ENCODE measurements at regions not wholly inside any gene's neighbourhood (a gene's known extent, or its start where the extent isn't known, plus 50 kb on each side); places are given as distances from the start of the nearest gene placed in this dataset.

DNA sequence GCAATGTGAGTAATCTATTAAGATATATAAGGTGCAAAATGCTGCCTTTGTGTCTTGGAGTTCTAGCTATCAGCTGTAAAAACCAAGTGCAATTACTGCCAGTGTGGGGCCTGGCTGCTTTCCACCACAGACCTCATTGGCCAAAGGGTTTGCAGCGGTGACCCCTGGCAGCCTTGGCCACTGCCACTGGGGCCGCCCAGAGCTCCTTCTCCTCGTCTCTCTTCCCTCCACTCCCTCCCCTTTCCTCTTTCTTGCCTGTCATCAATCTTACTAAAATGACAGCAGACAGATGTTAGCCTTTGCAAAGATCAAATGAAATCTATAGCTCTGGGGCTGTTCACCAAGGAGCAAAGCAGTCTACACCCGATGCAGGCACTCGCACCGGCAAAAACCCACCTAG lies 986.3 kb downstream of the BCL11A start:
- CTCF ChIA-PET = no interaction called here
- no peak for DNase-seq
- H3K9me3 Mint-ChIP-seq (ENCODE audit: low read depth, unreplicated experiment) = peaks cover 3% of the 10 kb centered on the region
- no peaks in the 10 kb centered on the region for H3K4me1 Mint-ChIP-seq (ENCODE audit: low read depth, unreplicated experiment)
- BruUV-seq (replicated peaks) = no TSS peak
- intact Hi-C loops (cut with micrococcal nuclease; ENCODE audit: unreplicated experiment) = no loop called here
- no peaks in the 10 kb centered on the region for H3K27me3 Mint-ChIP-seq (ENCODE audit: unreplicated experiment)
- no peak for TF ChIP-seq CTCF (IDR thresholded peaks at IDR 0.05; ENCODE audit: unreplicated experiment)
- no peaks in the 10 kb centered on the region for H3K36me3 Mint-ChIP-seq (ENCODE audit: insufficient read depth, unreplicated experiment)
- no peak overlapping the region for H3K27ac Mint-ChIP-seq (ENCODE audit: unreplicated experiment)
- H3K4me3 Mint-ChIP-seq (ENCODE audit: low read depth, unreplicated experiment) = no peak overlapping the region

DNA sequence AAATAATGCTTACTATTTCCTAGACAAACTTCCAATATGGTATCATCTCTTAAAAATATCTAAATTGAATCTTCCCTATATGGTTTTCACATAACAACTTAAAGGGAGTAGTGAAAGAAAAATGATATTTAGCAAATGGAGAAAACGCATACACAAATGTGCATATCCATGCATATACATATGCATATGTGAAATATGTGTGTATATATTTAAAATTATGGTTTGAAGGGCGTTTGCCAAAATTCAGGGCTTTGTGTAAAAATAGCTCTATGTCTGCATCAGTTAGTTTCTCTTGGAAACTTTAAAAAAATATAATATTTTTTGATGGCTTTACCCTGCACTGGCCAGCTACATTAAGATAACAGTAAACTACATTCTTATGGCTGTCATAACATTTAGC lies 986.7 kb downstream of the BCL11A start:
- H3K9me3 Mint-ChIP-seq (ENCODE audit: low read depth, unreplicated experiment) = peaks cover 3% of the 10 kb centered on the region
- no peaks in the 10 kb centered on the region for H3K27me3 Mint-ChIP-seq (ENCODE audit: unreplicated experiment)
- no peak for TF ChIP-seq CTCF (IDR thresholded peaks at IDR 0.05; ENCODE audit: unreplicated experiment)
- intact Hi-C loops (cut with micrococcal nuclease; ENCODE audit: unreplicated experiment) = no loop called here
- H3K27ac Mint-ChIP-seq (ENCODE audit: unreplicated experiment) = no peak overlapping the region
- BruUV-seq (replicated peaks) = no TSS peak
- H3K4me1 Mint-ChIP-seq (ENCODE audit: low read depth, unreplicated experiment) = no peaks in the 10 kb centered on the region
- H3K4me3 Mint-ChIP-seq (ENCODE audit: low read depth, unreplicated experiment) = no peak overlapping the region
- CTCF ChIA-PET = no interaction called here
- no peaks in the 10 kb centered on the region for H3K36me3 Mint-ChIP-seq (ENCODE audit: insufficient read depth, unreplicated experiment)
- no peak for DNase-seq

GRCh38 chr2:59561281-59561680 lies 992.2 kb downstream of the BCL11A start:
- H3K27ac Mint-ChIP-seq (ENCODE audit: unreplicated experiment) = no peak overlapping the region
- TF ChIP-seq CTCF (IDR thresholded peaks at IDR 0.05; ENCODE audit: unreplicated experiment) = no peak
- H3K9me3 Mint-ChIP-seq (ENCODE audit: low read depth, unreplicated experiment) = no peaks in the 10 kb centered on the region
- DNase-seq = no peak
- no peaks in the 10 kb centered on the region for H3K4me1 Mint-ChIP-seq (ENCODE audit: low read depth, unreplicated experiment)
- BruUV-seq (replicated peaks) = no TSS peak
- no peaks in the 10 kb centered on the region for H3K27me3 Mint-ChIP-seq (ENCODE audit: unreplicated experiment)
- CTCF ChIA-PET = no interaction called here
- H3K4me3 Mint-ChIP-seq (ENCODE audit: low read depth, unreplicated experiment) = no peak overlapping the region
- intact Hi-C loops (cut with micrococcal nuclease; ENCODE audit: unreplicated experiment) = no loop called here
- H3K36me3 Mint-ChIP-seq (ENCODE audit: insufficient read depth, unreplicated experiment) = no peaks in the 10 kb centered on the region

DNA sequence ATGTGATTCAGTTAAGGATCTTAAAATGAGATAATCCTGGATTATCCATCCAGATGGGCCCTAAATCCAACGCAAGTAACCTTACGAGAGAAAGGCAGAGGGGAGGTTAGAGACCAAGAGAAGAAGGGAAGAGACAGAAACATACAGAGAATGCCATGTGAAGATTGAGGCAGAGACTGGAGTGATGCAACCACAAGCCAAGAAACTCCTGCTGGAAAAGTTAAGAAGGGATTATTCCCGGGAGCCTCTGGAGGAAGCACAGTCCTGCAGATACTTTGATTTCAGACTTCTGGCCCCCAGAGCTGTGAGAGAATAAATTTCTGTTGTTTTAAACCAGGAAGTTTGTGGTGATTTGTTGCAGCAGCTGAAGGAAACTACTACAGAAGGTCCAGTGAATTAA lies 992.7 kb downstream of the BCL11A start:
- intact Hi-C loops (cut with micrococcal nuclease; ENCODE audit: unreplicated experiment) = no loop called here
- Mint-ChIP-seq H3K36me3 (ENCODE audit: insufficient read depth, unreplicated experiment) (no peaks in the 10 kb centered on the region), H3K27ac (ENCODE audit: unreplicated experiment) (no peak overlapping the region), H3K4me1 (ENCODE audit: low read depth, unreplicated experiment) (no peaks in the 10 kb centered on the region), H3K4me3 (ENCODE audit: low read depth, unreplicated experiment) (no peak overlapping the region), H3K27me3 (ENCODE audit: unreplicated experiment) (no peaks in the 10 kb centered on the region), H3K9me3 (ENCODE audit: low read depth, unreplicated experiment) (no peaks in the 10 kb centered on the region)
- no peak for TF ChIP-seq CTCF (IDR thresholded peaks at IDR 0.05; ENCODE audit: unreplicated experiment)
- no peak for DNase-seq
- no TSS peak for BruUV-seq (replicated peaks)
- CTCF ChIA-PET = no interaction called here

DNA sequence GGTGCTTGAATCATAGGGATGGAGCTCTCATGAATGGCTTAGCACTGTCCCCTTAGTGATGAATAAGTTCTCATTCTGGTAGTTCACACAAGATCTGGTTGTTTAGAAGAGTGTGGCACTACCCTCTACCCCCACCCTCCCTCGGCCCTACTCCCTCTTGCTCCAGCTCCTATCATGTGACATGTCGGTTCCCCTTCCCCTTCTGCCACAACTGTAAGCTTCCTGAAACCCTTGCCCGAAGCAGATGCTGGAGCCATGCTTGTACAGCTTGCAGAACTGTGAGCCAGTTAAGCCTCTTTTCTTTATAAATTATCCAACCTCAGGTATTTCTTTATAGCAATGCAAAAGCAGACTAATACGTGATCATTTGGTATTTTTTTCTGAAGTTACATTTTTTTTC lies 1012.6 kb downstream of the BCL11A start:
- DNase-seq = no peak
- BruUV-seq (replicated peaks) = no TSS peak
- H3K36me3 Mint-ChIP-seq (ENCODE audit: insufficient read depth, unreplicated experiment) = no peaks in the 10 kb centered on the region
- H3K27ac Mint-ChIP-seq (ENCODE audit: unreplicated experiment) = no peak overlapping the region
- H3K4me3 Mint-ChIP-seq (ENCODE audit: low read depth, unreplicated experiment) = no peak overlapping the region
- intact Hi-C loops (cut with micrococcal nuclease; ENCODE audit: unreplicated experiment) = no loop called here
- TF ChIP-seq CTCF (IDR thresholded peaks at IDR 0.05; ENCODE audit: unreplicated experiment) = no peak
- CTCF ChIA-PET = no interaction called here
- H3K4me1 Mint-ChIP-seq (ENCODE audit: low read depth, unreplicated experiment) = no peaks in the 10 kb centered on the region
- H3K9me3 Mint-ChIP-seq (ENCODE audit: low read depth, unreplicated experiment) = peaks cover 2% of the 10 kb centered on the region
- no peaks in the 10 kb centered on the region for H3K27me3 Mint-ChIP-seq (ENCODE audit: unreplicated experiment)

Data from Calu3 (cell line).